AML-193 (cell line): ENCODE measurements at regions not wholly inside any gene's neighbourhood (a gene's known extent, or its start where the extent isn't known, plus 50 kb on each side); places are given as distances from the start of the nearest gene placed in this dataset.

Source experiments
- DNase-seq, 2 experiments: peaks; one replicate each; lab custom pipeline; 2025; lab: John Stamatoyannopoulos, UW

DNA sequence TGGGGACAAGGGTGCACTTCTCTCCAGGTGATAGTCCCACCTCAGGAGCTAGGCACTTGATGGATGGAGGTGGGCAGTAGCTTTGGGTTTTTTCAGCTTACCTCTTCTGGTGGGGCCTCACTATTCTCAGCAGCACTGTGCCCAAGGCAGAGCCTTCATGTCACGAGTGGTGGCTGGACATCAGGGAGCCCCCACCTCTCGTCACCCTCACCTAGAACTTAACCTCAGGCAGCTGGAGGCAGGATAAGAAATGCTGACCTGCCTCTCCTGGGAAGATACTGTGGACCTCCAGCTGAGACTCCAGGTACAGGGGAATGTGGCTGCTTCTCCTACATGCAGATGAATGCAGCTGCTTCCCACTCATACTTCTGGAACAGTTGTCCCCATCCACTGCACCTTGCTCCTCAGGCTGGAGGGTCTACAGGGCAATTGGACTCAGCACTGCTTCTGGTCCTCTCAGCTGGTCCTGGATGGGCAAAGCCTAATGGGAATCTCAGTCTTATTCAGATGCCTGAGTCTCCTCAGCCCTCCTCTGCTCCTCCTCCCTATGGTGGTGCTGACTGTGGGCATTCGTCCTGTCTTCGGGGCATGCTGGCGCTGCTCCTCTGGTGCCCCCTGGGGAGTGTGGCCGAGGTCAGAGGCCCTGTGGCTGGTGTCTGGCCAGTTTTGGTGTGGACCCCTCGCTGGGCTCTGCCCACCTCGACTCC lies 129.9 kb downstream of the KLF13 start:
- DNase-seq: no peak

DNA sequence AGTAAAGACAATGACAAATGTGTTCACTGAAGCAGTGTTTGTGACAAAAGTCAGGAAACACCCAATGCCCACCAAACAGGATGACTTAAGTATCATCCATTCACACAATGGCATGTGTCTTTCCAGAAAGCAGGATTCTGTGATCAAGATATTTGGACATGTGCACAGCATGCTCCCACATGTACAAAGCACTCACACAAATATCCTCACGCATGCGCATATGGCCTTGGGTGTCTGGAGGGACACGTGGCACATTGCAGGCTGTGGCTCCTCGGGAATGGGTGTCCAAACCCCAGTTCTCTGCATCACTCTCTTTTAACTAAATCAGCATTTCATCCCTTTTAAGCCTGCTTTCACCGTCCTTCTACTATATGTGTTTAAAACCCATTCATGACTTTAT lies 130.5 kb downstream of the KLF13 start:
- DNase-seq: no peak

DNA sequence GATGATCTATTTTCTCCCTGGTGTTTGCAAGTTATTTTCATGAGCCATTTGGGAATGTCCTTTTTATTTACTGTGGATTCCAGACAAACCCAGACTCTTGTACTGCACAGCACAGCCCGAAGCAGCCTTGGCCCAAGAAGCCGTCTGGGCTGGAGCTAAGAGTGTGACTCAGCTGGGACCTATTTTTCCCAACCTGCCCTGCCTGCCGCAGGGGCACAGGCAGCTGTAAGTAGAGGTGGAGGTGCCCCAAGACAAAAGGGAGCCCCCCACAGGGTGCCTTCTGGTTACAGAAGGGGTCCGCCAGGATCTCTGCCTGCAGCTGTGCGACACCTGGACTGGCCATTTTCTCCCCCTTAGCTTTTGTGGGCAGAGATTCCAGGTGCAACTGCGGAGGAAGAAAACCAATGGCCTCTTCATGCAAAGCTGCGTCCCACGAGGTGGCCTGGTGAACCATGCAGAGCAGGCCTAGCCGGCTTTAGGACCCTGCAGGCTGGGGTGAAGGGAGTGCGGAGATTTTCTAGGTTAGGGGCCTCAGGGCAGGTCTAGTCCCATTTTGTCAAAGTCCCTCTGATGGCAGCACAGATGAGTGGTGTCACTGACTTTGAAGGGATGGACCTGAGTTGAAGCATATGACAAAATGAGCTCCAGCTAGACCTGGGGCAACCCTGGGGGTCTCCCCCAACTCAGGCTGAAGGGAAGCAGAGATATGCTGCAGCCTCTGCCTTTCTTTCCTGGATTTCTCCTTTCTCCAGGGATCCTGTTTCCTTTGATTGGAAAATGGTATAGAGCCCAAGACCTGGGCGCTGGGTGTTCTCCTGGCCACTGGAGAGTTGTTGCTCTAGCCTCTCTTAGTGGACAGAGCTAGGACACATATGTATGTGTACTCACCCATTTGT lies 131.2 kb downstream of the KLF13 start:
- no peak for DNase-seq

DNA sequence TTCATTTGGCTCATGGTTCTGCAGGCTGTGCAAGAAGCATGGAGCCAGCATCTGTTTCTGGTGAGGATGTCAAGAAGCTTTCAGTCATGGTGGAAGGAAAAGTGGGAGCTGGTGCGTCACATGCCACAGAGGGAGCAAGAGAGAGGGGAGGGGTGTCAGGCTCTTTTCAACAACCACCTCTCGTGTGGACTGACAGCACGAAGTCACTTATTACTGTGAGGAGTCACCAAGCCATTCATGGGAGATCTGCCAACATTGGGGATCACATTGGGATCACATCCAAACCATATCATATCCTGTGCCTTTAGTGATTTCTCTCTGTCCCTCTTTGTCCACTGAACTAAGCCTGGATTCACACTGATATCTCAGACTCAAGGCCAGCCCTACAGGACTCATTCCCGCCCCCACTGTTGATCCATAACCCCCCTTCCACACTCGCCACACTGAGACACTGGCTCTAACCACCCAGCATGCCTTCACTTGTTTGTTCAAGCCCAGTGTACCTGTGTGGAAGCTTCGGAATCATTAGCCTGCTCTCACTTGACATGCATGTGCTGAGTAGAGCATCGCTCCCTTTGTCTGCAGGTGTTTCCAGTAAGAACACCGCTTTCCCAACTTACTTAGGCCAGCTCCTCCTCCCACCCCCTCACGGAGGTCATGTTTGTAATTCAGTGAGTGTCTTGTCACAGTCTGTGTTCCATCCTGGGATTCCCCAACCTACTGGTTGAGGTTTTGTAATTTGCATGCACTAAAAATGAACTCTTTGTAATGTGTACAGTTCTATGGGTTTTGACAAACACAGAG lies 132.2 kb downstream of the KLF13 start:
- DNase-seq: no peak

DNA sequence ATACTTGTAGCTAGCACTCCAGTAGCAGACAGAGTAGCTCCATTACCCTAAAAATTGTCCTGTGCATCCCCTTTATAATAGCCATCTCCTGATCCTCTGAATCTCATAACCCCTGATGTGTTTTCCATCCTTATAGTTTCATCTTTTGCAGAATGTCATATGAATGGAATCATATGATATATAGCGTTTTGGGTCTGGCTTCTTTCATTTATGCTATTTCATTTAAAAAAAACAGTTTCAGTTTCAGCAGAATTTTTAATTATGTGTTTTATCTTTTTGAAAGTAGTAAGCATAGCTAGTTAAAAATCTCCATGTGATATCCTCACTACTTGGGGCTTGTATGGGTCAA lies 132.7 kb downstream of the KLF13 start:
- no peak for DNase-seq

DNA sequence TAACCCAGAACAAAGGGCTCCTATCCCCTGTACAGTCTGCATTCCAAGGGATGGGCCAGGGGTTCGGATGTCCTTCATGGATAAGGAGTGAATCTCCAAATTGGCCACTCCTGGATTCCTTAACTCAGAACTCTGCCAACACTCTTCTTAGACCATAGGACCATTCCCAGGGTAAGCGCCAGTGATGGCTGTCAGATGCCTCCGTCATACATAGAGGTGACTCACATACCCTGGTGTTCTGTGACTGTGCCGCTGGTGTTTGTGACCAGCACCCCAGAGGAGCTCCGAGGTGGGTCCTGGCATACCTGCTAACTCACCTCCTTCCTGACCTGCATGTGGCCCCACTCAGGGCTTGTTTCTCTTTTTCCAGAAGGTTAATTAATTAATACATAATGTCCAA lies 134.7 kb downstream of the KLF13 start:
- no peak for DNase-seq

DNA sequence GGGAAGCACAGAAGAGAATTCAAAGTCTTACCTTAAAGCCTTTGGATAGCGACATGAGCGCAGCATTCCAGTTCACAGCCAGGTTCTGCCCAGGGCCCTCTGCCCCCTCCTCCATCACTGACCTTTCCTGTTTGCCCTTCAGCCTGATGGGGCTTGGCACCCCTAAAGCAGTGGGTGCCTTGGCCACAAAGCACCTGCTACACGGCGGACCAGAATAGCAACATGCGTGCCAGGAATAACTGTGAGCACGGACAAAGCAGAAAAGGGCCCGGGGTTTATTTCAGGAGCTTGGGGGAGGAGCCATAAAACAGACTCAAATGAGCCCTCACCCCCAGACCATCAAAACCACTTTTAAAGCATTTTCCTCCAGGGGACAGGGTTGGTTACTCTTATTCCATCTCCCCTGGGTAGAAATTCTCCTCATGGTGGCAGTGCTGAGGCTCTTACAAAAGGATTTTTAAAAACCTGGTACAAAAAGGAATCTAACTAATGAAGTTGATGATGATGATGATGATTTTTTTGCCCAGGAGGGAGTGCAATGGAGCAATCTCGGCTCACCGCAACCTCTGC lies 135.4 kb downstream of the KLF13 start:
- DNase-seq: no peak

DNA sequence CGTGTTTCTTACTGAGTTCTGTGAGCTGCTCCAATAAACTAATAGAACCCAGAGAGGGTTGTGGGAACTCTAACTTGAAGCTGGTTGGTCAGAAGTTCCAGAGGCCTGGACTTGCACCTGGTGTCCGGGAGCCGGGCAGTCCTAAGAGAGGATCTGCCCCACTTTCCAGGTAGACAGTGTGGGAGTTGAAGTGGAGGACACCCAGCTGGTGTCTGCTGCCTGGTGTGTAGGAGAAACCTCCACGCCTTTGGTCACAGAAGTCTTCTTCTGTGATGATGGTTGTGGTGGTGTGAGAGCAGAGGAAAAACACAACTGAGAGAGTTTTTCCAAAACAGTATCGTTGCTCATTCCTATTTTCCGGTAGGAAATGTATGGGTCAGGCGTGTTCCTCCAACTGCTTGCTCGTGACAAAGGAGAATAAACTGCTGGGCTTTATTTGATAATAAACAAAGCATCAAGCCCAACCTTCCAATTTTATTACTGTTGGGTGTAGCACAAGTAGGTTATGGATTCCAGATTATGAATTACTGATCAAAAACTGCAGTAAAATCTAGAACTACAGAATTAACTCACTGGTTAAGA lies 137.0 kb downstream of the KLF13 start:
- DNase-seq: no peak

DNA sequence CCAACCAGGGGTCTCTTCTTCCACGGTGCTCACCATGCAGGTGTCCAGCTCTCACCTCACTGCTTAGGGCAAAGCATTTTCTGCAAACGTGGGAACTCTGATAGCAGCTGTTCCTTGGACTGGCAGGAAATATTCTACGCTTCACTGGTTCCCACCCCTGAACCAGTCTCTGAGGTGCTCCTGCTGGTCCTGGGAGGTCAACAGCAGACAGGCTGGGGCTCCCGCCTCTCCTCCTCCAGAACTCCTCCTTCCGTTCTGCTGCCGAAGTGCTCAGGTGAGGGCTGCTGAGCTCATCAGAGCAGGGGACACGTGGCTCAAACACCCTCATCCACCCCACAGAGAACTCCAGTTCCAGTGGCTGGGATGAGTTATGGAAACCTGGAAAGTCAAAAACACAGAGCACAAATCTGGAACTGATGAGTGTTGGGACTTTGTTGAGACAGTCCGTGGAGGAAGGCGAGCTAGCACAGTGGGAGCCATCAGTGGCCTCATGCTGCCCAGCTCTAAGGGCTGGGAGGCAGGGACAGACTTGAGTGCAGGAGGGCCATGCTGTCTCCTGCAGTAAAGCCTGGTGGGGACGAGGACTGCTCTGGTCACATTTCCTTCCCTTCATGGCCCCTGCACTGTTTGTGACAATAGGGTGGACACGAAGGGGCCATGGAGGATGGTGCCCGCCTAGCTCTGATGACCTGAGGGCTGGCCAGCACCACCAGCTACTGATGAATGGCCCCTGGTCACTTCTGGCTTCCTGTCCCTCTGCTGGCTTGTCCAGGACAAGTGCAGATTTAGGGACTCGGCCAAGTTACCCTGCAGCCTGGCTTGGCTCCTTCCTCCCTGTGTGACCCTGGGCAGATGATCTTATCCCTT lies 137.8 kb downstream of the KLF13 start:
- DNase-seq: no peak

DNA sequence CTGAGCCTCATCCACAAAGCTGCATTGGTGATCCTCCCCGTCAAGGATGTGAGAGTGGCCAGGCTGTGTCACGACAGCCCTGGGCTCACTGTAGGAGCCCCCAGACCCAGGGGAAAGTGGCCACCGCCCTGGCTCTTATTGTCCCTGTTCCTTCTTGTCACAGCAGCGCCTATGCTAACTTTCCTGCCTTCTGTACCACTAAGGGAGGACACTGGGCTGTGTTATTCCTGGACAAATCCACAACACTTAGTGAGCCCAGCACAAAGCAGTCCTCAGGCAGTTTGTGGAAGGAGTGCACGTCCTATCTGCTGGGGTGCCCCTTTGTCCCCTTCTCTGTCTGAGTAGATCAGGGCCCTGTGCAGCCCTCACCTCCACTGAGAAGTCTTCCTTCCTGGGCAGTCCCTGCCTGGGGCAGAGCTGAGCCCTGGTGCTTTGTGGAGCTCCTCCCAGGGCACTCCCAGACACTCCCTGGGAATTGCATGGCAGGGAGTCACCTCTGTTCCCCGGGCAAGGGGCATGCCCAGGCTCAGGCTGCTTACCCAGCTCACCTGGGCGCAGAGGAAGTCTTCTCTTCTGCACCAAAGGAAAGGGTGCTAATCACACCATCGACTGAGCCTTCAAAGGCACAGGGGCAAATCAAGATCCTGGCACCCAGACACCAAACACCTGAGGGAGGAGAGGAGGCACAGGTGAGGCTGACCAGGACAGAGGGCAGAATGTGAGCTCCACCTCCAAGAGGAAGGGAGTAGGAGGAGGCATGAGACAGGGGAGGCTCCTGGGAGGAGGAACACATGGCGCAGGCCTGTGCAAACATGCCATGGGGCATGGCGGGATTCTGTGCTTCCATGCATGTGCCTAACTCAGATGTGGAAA lies 138.7 kb downstream of the KLF13 start:
- DNase-seq: no peak

DNA sequence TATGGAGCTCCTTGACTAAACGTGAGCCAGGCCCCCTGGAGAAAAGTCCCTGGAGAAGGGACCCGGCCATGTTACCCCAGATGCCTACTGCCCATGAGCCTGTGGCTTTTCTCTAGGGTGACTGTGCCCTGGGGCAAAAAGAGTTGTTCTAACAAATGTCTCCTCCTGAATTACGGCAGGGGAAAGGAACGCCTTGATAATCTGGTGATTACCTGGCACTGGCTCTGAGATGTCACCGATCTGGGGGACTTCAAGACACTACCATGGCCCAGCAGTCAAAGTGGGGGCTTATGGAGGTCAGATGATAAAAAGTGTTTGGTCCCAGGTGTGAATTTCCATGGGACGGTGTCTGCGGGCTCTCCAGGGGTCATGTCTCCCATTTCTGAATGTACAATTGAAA lies 140.7 kb downstream of the KLF13 start:
- no peak for DNase-seq

DNA sequence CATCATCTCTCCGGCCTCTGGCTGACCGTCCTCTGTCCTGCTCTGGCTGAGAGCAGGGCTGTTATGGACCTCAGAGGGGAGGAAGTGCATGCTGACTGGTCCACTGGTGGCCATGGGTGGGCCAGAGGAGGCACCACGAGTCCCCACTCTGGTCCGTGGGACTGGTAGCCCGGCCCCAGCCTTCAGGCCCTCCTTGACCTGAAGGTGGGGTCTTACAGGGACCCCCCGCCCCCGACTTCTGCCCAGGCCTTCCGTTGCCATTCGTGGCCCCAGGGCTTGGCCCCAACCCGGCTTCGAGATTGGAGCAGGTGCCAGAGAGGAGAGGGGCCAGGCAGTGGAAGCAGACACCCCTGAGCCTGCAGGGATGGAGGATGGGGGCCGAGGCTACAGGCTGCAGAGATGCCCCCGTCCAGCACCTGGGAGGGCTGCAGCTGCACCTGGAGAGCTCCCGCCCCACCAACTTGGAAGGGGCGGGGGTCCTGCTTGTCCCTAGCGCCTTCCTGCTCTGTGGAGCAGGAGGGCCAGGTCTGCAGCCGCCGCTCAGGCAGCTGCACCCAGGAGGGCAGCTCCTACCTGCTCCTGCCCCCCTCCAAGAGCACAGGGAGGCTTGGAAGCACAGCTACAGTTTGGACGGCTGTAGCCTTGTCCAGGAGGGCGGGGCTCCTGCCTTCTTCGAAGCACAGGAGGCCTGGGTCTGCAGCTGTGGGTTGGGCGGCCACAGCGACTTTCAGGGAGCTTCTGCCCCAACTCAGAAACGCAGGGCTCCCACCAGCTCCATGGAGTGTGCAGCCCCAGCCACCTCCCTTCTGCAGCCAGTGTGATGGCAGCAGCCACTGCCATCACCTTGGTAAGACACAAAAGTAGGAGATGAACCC lies 142.5 kb downstream of the KLF13 start:
- no peak for DNase-seq

DNA sequence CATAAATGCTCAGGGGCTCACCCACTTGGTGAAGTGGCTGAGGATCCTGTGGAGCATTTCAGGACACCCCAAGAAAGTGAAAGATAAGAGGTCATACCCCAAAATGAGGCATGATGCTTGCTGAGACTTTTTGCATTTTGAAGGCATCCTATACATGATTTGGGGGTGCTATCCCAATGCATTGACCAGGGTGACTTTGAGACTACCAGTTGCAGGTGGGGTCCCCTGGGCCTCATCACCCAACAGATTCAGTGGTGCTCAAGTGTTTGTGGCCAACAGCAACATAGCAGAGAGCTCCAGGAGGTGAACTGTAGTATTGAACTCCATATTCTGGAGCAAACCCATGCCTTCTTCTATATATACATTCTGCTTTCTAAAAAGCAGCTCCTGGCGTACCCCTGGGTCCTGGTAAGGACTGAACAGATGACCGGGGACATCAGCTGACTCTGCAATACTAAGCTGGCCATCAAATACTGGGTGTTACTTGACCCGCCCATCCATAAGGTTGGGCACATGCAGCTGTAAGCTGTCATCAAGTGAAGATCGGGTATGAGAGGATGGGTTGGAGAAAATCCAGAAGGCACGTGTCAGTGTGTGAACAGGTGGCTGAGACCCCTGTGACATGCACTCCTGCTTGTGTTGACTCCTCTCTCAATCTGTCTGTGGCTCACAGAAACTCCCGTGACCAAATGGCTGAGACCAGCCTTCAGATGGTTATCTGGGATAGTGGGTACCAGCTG lies 143.3 kb downstream of the KLF13 start:
- DNase-seq: no peak

DNA sequence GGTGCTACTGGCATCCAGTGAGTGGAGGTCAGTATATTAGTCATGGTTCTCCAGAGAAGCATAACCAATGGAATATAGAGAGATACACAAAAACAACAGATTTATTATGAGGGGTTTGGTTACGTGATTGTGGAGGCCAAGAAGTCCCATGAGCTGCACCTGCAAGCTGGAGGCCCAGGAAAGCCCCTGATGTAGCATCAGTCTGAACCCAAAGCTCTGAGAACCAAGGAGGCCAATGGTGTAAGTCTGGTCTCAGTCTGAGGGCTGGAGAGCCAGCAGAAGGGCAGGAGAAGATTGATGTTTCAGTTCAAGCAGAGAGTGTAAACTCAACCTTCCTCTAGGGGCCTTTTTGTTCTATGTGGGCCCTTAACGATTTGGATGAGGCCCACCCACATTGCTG lies 144.1 kb downstream of the KLF13 start:
- DNase-seq: no peak

DNA sequence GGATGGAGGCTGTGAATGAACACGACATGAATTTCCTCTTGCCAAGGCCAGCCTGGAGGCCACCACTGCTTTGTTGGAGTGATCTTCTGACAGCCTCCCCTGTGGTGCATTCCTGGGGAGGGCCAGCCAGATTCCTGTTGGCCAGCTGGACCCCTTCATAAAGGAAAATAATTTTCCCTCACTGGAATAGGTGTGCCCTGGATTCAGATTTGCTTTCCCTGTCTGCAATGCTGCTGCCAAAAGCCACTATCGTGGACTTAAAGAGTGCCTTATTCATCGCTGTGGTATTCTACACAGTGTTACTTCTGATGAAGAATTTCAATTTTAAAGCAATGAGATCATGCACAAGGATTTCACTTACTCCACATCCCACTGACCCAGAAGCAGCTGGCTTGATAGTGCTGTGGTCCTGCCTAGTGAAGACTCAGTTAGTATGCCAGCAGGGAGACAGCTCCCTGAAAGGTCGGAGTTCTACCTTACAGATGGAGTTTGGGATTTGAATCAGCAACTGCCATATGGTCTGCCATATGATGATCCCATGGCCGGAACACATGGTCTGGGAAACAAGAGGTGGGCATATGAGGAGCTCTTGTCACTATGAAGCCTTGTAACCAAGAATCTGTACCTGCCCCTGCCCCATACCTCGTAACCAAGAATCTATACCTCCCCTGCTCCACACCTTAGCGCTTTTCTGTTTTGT lies 145.2 kb downstream of the KLF13 start:
- DNase-seq: no peak

DNA sequence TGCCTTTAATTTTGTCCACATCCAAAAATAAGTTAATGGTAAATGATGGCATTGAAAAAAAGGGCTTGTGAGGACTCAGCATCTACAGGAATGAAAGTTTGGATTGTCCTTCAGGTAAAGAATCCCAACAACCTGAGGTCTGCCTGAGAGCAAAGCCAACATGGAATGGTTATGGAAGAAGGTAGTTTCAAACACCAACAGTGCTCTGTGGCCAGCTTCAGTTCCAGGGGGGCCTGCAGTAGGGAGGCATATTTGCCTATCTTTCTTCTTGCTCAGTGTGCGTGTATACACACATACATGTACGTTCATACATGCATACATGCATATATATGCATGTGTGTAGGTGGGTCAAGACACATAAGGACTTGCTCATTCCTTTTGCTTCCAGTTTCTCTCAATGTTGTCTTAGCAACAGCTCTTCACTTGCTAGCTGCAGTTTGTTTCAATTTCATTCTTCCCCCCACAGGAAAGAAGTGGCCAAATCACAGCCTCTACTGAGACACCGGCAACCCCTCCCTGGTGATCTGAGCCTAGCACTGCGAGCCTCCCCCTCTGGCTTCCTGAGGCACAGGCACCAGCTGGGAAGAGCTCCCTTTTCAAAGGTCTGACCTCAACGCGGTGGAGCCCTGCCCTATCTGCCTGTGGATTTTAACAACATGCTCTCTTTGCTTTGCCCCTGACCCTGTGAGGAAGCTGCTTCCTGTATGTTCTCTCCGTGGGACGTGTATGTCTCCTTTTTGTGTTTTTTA lies 146.2 kb downstream of the KLF13 start:
- no peak for DNase-seq
